C1 segment of cervical spinal cord (tissue), 14 donors: ENCODE measurements at regions not wholly inside any gene's neighbourhood (a gene's known extent, or its start where the extent isn't known, plus 50 kb on each side); places are given as distances from the start of the nearest gene placed in this dataset.
A peak's percentile ranks its signal among the peaks of the same experiment; 100 is the strongest.

ENCODE experiments used
- DNase-seq, 14 donors: peaks; one replicate each; lab custom pipeline; 2025; lab: John Stamatoyannopoulos, UW

DNA sequence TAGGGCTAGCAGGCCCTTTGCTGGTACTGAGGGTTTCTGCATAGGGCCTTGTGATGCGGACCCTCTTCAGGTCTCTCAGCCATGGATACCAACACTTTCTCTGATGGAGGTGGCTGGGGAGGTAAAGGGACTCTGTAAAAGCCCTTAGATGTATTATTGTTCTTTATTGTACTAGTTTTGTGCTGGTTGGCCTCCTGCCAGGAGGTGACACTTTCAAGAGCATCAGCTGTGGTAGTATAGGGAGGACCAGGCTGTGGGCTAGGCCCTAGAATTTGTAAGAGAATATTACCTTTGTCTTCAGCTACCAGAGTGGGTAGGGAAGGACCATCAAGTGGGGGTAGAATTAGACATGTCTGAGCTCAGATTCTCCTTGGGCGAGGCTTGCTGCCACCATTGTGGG lies 936.3 kb downstream of the CENPC start:
- DNase-seq, result no peak

DNA sequence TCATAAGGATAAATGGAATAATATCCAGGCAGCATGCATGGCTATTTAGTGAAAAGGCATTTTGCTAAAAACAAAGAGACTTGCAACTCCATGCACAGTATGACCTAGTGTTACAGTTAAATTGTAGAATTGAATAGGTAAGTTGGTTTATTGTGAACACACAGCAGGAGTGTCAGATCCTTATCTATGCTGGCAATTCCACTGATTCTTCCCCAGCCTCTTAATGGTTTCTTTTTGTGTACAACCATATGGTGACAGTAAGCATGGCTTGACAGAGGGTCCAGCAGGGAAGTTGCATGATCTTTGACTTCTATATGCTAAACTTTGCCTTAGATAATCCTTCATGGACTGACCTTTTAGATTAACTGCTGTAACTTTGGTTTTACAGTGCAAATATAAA lies 936.6 kb upstream of the EPHA5 start:
- DNase-seq, result no peak

DNA sequence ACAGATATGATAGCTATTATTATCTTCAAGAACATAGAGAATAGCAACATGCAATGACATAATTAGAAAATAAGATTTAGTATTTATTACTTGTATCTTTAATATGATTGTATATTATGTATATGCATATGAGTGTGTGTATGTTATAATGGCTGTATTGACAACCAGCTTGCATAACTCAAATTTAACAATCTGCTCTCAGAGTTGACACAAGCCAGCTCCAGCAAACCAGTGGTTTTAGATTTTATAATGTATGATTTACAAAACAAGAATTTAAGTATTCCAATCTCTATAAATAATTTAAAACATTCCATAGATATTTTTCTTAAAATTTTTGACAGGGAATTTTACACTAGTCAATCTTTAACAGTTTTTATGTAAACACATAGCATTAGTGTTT lies 935.9 kb upstream of the EPHA5 start:
- no peak for DNase-seq

DNA sequence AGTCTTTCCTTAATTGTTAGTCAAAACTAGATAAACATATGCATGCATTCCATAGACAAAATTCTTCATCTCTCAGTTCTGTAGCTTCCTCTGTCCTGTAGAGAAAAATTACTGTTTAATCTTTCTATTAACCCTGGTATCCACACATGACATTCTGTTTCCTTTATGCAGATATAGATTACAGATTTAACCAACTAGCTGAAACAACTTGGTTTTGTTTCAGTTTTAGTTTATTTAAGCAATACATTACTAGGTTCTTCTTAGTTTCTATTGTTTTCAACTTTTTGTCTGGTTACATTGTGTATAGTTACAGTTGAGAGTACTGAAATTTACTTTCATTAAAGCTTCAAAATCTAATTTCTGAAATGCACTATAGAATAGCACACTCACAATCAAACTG lies 933.9 kb upstream of the EPHA5 start:
- no peak for DNase-seq

DNA sequence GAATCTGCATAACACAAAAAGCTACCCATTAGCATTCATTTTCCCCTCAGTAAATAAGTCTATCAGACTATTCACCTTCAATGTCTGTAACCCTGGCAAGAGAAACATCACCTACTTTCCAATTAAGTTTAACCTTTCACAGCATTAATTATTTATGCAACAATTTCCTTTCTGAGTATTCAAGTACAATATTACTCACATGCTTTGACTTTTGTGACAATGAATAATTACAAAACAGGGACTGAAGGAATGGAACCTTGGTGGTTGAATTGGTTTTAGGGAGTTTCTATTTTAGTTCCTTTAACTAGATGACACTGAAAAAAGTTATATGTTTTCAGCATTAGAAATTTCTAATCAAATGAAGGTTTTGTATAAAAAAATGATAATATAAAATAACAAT lies 932.3 kb upstream of the EPHA5 start:
- DNase-seq, result no peak

DNA sequence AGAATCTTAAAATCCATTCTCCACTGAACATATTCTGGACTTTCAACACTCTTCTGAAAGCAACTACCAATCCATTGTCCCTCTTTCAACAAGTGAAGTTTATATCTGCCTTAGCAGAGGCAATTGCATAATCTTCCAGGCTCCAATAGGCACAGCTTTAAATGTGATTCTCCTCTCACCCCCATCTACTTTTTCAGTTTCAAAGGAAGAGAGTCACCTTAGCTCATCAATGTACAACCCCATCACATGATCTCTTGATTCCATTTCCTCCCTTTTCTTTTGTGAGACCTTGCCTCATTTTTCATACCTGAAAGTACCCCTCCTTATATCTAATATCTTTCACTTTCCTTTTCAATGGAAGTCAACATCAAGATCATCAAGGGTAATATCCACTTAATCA lies 921.7 kb upstream of the EPHA5 start:
- no peak for DNase-seq

DNA sequence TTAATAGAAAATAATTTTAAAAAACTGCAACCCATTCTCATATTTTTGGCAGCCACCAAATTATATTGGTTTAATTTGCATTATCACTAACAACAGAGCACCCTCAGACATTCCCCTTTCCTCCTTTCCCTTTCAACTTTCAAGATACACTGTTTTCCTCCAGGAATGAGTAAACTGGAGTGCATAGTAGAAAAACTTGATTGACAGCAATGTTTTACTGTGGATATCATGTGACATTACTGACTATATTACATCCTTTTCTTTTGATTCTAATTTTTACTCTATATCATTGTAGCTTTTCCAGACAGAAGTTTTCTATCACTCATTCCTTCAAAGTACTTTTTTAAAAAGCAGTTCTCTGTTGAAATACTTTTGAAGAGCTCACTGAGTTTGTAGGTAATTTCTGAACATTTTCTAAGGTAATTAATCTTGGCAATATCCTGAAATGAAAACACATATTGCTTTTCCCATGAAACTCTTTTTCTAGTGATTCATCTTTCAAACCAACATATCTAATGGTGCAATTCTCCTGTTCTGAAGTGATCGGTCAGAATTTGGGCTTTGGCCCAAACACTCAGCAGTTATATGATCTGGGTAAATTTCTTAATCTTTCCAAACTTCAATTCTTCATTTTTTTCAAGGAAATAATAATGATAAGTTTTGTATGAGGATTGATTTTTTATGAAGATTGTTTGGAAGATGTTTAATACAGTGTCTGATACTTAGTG lies 920.4 kb upstream of the EPHA5 start:
- DNase-seq, result no peak

DNA sequence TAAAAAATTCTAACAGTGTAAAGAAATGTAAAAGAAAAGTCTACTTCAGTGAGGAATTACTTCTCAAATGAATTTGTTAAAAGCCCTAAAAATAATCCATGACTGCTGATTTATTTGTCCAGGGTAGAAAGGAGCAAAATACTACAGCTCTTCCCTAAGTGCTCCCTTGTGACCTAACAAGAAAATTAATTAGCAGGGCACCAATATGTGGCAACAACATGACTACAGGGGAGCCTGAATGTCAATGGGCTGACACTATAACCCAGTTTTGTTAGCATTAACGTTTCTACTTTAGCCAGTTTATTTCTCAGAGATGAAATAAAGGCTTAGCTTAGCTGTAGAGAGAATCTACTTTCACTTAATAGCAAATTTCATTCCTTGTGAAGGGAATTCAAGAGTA lies 918.9 kb upstream of the EPHA5 start:
- DNase-seq, result no peak

DNA sequence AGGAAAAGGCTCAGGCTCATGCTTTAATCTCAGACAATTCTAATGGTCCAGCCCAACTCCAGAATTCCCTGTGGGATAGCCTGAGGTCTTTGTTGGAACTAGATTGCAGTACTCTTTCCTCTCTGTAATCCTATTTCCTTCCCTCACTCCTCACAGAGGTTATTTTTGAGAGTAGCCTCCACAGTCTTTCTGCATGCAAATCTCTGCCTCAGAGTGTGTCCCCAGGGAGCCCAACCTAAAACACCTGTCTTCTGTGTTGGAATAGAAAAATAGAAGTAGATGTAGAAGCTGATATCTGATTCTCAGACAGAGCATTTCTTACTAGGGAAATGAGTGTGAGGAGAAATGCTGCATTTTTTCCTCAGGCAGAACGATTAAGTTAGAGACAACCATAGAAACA lies 915.5 kb upstream of the EPHA5 start:
- no peak for DNase-seq

DNA sequence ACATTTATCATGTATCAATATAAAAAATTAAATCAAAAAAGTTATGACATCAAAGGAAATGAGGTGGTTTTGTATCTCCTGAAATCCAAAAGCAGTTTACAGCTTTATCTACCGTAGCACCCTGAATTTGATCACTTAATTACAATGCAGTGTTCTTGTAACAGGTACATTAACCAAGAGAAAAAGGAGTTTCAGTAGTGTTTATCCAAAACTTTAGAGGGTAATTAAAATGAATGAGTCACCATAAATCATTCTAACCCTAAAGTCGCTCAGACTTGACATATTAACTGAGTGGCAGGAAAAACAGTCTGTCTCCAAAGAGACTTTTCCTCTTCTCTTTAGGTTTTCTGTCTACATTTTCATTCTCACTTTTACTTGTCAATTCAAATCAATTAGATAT lies 907.6 kb upstream of the EPHA5 start:
- no peak for DNase-seq

DNA sequence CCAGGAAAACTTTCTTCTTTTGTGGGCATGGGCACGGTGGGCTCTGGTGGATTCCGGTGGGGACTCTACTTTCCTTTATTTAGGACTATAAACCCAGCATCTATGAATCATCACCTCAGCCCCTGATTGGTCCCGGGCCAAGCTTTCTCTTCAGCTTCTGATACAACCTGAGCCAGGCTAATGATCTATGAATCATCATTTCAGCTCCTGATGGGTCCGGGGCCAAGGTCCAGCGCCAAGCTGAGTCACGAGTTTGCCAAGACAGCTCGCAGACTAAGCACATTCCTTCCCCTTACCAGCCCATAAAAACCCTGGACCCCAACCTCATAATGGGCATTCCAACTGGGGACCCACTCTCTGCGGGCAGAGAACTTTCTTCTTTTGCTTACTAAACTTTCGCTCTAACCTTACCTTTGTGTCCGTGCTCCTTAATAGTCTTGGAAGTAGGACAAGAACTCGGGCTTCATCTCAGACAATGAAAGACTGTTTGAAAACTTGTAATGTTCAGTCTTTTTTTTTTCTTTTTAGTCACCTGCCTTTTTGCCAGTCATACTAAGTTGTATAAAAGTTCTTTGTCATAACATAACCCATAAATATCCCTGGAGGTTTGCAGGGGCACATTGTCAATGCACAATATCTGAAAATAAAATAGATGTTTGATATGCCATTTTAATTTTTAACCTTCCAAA lies 904.9 kb upstream of the EPHA5 start:
- DNase-seq, result peak in 2 of 14 donors; percentile 8 to 42

DNA sequence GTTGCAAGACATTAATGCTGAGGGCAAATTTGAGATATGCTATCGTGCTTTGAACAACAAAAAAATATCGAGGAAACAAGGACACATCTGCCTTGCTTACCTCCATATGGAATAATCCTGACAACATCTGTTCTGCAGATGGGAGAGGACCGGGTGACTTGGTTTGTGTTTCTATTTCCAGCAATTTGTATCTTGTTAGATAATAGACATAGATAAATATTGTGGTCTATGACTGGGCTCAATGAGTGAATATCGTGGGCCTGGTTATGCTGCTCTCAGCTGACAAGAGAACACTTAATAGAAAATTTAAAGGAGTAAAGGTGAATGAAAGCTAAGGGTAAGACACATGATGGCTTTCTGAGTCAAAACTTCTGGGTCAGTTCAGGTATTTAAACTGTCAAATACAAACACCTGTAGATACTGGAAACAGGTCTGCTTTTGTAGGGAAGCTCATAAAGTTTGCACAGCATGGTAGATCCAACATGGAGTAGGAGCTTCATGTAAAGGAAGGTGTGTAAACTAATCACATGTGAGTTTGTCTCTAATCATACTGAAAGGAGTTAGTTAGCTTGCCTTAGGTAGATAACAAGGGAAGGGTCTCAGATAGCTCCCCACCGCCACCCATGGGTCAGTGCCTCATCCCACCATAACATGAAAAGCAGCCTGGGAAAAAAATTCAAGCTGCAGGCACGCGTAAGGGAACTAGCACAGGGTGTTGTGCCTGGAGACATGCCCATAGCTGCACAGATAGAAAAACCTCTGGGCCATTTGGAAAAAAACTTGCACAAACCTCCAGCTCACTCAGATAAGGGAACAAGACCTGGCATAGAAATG lies 904.1 kb upstream of the EPHA5 start:
- DNase-seq, result no peak

DNA sequence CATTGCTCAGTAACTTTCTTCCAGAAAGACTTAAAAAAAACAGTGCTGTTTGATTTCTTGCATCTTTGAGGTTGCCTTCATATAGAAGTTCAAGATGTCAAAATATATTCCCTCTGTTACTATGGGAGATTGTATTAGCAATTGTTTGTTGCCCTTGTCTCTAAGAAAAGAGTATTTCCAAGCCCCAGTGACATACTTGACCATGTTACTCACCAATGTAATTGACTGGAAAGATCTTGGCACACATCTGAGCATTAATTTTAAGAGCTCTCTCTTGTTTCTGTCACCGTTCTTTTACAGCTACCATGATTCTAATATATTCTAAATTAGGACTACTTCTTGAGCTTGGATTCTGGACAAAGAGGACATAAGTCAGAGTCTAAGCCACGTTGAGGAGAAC lies 902.7 kb upstream of the EPHA5 start:
- no peak for DNase-seq

DNA sequence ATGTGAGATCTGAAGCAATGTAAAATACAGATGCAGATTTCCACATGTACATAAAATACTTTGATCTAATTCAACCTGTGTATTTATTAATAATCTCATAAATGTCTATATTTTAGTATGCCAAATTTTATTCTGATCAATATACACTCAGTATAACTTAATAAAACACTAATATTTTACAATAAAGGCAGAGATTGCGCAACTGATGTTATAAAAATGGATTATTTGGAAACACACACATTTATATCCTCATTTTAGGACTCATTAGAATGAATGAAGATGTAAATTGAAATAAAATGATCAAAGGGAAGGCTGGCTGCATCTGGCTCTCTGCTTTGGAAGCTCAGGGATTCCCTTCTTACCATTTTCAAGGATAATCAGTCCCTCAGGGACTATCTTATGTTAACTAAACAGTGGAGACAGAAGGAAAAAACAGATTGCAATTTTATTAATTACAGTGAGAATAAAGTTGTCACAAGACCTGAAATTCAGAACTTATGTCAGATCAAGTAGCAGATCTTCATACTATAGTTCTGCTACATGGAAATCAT lies 900.9 kb upstream of the EPHA5 start:
- DNase-seq, result no peak

DNA sequence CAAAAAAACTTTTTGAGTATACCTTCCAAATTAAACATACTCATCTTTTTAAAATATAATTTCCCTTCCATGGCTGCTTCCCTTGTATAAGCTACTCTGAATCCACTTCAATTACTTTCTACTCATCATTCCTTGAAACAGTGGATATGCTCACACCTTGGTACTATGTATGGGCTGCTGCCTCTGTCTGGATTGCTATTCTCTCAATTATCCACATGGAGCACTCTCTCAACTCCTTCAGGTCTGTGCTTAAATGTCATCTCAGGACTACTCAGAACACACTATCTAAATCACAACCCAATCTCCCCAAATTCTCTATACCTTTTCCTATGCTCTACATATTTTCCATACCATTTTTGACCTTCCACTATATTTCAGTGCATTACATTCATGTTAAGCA lies 898.9 kb upstream of the EPHA5 start:
- no peak for DNase-seq

DNA sequence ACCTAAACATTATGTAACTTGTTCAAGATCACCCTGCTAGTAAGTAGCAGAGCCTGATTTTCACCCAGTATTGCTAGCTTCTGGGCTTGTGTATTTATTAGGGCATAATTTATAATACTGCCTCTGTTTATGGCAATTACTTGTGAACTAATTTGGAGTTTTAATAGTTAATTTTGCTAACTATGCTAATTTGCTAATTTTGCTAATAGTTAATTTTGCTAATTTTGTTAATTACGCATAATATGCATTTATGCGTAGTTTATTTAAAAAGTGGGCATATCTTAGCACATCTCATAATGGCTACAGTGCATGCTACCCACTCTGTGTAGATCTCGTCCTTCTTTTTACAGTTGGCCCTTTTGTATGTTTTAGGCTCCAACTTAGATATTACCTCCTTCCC lies 898.1 kb upstream of the EPHA5 start:
- no peak for DNase-seq

DNA sequence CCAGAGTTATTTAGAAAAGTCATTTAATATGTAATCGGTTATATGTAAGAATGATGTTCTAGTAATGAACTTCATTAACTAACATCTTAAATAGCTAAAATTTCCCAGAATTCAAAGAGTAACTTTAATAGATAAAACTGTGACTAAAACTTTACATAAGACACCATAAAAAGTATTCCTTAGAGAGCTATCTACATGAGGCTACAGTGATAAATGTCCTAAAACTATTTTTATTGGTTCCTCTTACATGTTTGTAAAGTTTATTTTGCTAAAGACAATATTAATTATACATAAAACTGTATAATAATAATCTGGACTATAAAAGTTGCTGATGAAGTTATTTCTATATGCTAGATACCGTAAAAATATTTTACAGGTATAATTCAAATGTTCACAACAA lies 897.7 kb upstream of the EPHA5 start:
- no peak for DNase-seq

DNA sequence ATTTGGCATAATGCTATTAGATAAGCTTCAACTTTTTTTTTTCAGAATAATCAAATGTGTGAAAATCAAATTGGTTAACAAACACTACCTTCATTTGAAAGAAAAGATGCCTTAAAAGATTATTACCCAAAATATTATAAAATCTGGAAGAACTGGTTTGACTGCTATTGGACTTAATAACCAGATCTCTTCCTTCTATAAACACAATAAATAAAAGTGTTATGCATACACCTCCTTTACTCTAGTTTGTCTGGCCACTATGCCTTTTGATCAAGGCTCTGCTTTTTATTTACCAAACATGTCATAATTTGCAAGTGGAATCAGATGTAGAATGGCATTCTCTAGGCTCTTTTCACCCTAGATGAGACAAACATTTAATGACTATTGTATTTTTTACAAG lies 897.3 kb upstream of the EPHA5 start:
- no peak for DNase-seq

DNA sequence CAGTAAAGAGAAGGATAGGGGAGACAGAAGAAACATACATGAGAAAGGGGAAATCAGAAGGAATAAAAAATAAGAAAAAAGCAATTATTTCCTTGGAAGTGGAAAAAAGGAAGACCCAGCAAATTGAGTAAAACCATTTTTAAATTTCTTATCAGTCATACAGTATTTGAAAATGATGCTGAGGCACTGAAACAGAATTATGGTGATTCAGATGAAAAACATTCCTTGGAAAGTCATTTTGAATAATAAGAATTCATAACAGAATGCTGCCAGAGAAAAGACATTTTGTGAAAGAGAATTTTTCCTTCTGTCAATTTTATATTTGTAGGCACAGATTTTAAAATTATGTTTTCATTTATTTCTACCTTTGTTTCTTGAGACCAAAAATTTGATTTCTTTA lies 895.5 kb upstream of the EPHA5 start:
- no peak for DNase-seq

DNA sequence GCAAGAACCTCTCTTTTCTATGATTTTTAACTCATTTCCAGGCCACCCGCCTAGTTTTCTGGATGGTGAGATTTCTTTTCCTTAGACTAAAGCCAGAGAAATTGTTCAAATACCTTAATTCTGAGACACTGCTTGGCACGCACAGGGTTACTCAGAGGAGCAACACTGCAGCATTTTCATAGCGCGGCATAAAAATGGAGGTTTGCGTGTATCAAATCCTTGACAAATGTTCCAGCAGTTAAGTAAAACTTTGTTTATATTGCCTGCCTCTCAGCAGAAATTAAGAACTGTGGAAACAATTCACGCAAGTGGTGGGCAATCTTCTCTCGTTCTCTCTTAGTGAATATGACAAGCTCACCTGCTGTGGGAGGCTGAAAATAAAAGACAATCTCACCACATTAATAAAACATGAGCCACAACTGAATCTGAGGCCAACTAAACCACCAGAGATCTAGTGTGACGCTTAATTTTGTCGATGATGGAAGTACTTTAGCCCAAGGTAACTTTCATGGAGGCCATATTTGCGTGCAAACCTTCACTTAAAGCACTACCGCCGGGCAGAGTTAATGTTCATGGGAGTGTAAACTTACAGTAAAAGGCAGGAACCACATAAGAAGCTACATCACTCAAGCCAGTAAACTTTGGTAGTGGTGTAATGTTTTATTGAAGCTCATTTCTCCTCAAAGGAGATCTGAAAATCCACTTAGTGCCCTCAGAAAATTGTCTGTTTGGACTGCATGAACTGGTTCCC lies 894.8 kb upstream of the EPHA5 start:
- DNase-seq, result no peak

DNA sequence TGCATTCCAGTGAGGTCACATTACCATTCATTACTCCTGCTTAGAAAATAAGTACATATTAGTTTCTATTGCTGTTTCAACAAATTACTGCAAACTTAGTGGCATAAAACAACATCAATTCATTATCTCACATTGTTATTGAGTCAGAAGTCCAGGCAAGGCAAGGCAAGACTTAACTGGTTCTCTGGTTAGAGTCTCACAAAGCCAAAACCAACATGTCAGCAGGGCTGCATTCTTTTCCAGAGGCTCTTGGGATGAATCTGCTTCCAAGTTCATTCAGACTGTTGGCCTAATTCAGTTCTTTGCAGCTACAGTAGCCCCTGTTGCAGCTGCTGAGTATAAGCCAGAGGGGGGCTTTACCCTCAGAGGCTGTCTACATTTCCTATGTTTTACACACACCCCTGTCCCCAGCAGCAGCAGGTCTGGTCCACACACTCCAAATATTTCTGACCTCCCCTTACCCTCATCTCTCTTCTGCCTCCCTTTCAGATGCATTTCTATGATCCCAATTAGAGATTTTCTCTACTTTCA lies 892.1 kb upstream of the EPHA5 start:
- no peak for DNase-seq
